HG03095 (cell line): ENCODE measurements at regions not wholly inside any gene's neighbourhood (a gene's known extent, or its start where the extent isn't known, plus 50 kb on each side); places are given as distances from the start of the nearest gene placed in this dataset.
"Not testable (repeated sequence)": the region's sequence is repeated elsewhere in the genome, so short reads cannot be mapped to it uniquely, and the experiment has no call there.

Experiments
- ATAC-seq: cut with Tn5 transposase; IDR thresholded peaks from one replicate; pipeline ENCODE4 v1.9.1; 2021; ENCODE audit warnings: moderate library complexity; ENCODE audit not compliant: unreplicated experiment

GRCh38 chr4:19119904-19120560 is 1098.5 kb upstream of the LCORL start:
- no peak for ATAC-seq

GRCh38 chr4:19117022-19117421 is 1095.5 kb upstream of the LCORL start:
- ATAC-seq, result no peak

DNA sequence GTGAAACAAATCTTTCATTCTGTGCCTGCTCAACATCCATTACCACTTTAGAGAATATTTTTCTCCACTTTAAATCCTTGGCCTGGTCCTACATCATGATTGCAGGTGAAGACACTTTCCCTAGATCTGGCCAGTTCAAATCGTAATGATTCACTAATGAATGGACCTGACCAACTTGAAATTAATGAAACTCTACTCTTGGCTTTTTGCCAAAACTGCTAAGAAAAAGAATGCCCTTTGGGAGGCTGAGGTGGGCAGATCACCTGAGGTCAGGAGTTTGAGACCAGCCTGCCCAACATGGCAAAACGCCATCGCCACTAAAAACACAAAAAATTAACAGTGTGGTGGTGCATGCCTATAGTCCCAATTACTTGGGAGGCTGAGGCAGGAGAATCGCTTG is 1082.6 kb upstream of the LCORL start:
- no peak for ATAC-seq

DNA sequence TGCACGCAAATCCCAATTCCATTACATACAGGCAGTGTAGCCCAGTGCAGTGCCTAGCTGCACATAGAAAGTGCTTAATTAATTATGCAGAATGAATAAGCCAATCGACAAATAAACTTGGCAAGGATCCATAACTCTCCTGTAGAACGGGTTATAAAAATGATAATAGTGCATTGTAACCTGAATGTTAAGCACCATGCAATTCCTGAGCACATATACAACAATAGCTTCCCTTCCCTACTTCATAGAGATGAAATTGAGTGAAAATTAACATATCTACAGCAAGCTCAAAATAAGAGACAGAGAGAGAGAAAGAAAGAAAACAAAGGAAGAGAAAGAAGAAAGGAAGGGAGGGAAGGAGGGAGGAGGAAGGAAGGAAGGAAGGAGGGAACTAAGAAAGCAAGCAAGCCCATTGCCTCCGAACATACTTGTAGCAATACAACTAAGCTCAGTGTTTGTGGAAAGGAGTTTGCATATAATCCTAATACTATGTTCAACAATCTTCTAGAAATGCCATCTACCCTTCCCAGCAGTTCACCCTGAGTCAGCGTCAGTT is 1074.0 kb upstream of the LCORL start:
- ATAC-seq, result no peak

- no peak for ATAC-seq
Observed at GRCh38 chr4:19093951-19094350, 1072.4 kb upstream of the LCORL start.

DNA sequence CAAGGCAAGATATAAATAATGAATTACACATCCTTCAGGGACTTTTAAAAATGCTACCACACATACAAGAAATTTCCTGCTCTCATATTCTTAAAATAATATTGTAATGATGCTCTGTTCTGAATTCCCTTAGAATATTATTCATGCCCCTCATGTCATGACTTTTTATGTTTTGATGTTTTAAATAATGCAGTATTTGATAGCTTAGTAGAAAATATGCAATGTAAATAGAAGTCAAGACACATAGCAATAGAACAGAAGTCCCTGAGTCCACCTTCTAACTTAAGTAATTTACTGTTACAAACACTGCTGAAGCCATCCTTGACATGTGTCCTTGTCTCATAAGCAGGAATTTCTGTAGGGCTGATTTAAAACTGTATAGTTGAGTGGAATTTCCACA is 1071.2 kb upstream of the LCORL start:
- no peak for ATAC-seq

GRCh38 chr4:19074036-19074435 is 1052.5 kb upstream of the LCORL start:
- no peak for ATAC-seq

DNA sequence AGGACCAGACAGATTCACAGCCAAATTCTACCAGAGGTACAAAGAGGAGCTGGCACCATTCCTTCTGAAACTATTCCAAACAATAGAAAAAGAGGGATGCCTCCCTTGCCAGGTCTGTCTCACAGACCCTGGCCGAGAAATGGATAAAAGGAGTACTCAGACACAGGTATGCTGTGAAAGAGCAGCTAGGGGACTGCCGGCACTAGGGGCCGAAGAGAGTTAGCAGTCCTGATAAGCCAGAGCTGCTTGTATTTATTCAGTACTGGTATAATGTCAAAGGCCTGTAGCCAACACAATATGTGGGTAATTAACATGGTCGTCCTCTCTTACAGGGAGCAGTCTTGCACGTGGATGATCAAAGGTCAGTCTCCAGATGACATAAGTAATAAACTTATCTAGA is 1042.1 kb upstream of the LCORL start:
- ATAC-seq, result no peak

GRCh38 chr4:19054916-19055315 is 1033.4 kb upstream of the LCORL start:
- ATAC-seq, result no peak

- no peak for ATAC-seq
Observed at GRCh38 chr4:19051831-19052230, 1030.3 kb upstream of the LCORL start.

GRCh38 chr4:19047279-19047880 is 1025.8 kb upstream of the LCORL start:
- no peak for ATAC-seq

DNA sequence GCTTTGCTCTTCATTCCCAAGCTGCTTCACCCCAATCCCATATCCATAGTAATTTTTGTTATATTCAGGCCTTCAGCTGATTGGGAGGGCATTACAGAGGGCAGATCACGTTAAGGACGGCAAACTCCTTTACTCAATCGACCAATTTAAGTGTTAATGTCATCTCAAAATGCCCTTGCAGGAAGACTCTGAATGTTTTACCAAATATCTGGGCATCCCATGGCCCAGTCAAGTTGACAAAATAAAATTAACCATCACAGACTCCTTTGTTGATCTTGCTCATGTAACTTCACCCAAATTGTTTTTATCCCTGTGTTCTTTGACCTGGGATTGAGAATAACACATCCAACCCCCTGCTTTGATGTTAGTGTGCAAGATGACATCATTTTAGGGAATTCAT is 1018.3 kb upstream of the LCORL start:
- ATAC-seq, result no peak

DNA sequence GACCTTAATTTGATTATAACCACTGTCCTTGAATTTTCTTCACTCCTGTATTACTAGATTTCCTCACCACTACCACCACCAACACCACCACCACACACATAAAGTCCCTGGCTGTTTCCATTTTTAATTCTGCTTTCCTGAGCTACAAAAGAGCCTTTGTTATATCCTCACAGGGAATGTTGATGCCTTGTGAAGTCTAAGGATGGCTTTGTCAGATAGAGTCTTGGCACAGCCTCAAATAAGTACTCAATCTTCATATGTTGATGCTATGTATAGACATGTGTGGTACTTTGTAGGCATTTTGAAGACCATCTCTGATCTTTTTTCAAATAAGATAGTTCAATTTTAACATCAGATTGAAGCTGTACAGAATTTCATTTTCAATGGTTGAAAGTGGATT is 1016.7 kb upstream of the LCORL start:
- ATAC-seq, result no peak

DNA sequence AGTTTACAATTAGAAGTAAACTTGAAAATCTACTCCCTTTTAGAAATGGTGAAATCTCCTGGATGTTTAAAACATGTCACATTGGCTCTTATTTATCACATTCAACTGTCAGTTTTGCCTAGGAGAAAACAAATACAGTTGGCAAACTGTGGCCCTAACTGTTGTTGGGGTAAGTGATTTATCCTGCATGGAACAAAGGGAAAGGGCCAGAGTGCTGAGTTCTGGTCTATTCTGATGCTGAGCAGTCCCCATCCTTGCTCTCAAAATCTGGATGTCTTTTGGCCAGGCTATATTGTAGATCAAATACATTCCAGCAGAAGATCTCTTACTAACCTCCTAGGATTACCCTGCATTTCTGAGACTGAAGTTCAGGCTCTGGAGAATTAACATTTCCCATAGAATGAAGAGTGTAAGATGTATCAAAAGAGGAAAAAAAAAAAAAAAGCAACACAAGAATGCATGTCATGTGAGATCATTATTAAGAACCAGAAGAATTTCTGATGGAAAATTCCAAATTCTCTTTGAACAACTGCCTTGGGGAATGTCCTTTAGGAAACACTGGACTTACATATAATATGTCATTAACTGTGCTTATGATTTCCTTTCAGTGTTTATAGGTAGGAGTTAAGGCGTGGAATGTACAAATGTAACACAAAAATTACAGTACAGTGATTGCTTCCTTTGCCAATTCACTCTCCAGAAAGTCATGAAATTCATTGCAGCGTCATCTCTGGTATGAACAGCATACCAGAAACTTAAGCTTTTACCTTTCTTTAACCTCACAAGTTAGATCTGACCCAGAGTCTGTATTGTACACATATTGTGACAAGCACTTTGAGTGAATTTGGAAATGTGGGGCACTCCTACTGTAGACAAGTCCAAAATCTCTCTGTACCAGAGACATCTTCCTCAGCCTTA is 1012.5 kb upstream of the LCORL start:
- ATAC-seq, result no peak

- ATAC-seq, result no peak
Observed at GRCh38 chr4:19030536-19030935, 1009.0 kb upstream of the LCORL start.

DNA sequence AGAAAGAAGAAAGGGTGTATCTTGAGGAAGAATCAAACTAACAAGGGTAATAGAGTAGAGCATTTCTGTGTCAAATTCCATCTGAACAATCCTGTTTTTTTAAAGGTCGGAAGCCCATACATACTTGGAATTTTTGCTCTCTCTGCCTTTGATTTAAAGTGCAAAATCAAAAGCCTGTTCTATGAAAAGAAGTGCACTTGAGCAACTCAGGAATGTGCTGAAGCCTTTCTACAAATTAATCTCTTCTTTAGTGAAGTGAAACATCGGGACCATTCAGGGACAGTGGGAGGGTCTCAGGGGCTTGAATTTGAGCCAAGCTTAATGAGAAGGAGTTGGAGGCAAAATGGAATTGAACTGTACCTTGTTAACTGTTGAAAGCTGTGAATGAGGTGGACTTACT is 1008.5 kb upstream of the LCORL start:
- ATAC-seq, result no peak

DNA sequence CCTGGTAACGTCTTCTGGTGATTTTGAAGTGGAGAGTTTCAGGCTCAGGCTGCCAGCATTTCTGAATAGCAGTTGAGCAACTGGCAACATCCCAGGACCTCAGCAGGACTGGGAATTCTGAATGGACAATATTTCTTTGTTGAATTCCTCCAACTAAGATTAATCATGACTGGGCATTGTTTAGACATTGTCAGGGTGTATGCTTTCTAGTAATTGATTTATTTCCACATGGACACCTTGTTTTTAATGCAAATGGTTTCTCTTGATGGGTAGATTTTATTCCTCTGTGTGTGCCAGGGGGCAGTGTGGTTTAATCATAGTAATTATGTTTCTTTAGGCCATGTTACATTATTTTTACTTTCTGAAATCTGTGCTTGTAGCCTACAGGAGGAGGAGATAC is 1004.7 kb upstream of the LCORL start:
- no peak for ATAC-seq

DNA sequence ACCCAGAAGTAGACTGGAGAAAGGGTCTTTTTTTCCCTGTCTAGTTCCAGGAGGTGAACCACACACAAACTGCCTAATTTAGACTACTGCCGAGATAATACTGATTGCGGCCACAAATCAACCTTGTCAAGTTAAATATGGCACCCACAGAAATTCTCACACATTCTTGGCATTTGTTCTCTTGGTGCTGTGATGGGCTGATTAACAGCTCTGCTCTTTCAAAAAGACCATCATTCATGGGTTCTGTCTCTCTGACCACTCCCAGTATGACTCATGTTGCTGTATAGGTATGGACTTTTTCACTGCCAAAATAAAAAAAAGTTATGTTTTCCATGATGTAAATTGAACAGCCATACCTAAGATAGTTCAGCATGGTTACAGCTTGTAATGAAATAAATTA is 1003.5 kb upstream of the LCORL start:
- ATAC-seq, result no peak

DNA sequence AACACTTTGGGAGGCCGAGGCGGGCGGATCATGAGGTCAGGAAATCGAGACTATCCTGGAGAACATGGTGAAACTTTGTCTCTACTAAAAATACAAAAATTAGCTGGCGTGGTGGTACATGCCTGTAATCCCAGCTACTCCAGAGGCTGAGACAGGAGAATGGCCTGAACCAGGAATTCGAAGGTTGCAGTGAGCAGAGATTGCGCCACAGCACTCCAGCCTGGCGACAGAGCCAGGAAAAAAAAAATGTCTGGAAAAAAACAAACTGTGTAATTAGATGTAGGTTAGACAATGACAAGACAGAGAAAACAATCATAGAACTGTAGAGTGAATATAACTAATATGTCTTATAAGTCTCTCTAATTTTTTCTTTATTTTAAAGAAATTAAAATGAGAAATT is 1002.5 kb upstream of the LCORL start:
- no peak for ATAC-seq

DNA sequence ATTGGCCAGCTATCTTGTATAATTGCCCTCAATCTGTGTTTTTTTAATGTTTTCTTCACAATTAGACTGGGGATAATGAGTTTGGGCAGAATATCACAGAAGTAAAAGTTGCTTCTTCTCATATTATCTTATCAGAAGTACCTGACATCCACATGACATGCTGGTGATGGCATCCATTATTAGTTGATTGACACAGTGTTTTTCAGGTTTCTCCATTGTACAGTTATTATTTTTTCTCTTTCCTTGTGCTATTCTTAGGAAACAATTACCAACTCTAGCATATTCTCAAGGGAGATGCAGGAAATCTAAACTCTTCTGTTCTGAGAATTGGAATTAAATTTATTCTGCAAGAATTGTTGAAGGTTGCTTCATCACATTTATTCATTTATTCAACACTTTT is 1000.1 kb upstream of the LCORL start:
- ATAC-seq, result no peak

DNA sequence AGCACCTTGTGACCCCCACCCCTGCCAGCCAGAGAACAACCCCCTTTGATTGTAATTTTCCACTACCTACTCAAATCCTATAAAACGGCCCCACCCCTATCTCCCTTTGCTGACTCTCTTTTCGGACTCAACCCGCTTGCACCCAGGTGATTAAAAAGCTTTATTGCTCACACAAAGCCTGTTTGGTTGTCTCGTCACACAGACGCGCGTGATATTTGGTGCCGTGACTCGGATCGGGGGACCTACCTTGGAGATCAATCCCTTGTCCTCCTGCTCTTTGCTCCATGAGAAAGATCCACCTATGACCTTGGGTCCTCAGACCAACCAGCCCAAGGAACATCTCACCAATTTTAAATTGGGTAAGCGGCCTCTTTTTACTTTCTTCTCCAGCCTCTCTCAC is 995.0 kb upstream of the LCORL start:
- not testable (repeated sequence) for ATAC-seq

- no peak for ATAC-seq
Observed at GRCh38 chr4:19014594-19014993, 993.0 kb upstream of the LCORL start.
